ENCODE measurements at regions not wholly inside any gene's neighbourhood (a gene's known extent, or its start where the extent isn't known, plus 50 kb on each side); places are given as distances from the start of the nearest gene placed in this dataset.

- intact Hi-C loops (cut with micrococcal nuclease), result no loop called here
- TF ChIP-seq FOXM1 (IDR thresholded peaks at IDR 0.05; ENCODE audit: low read depth), result no peak
- no peak for TF ChIP-seq FOXM1 (CRISPR knock-in tag; IDR thresholded peaks at IDR 0.05; ENCODE audit: low read depth)
- TF ChIP-seq FOXK1 (CRISPR knock-in tag; IDR thresholded peaks at IDR 0.05; ENCODE audit: borderline replicate concordance), result no peak
- TF ChIP-seq ZNF280B (CRISPR knock-in tag; IDR thresholded peaks at IDR 0.05), result no peak
- no peak for TF ChIP-seq ZNF76 (CRISPR knock-in tag; IDR thresholded peaks at IDR 0.05; ENCODE audit: borderline replicate concordance)
- TF ChIP-seq HLTF (IDR thresholded peaks at IDR 0.05), result no peak
- ChIA-PET CTCF (ENCODE audit: low intra/inter-chr PET ratio) (no interaction called here), POLR2A (no interaction called here)
- no peak for FAIRE-seq
- Histone ChIP-seq H3K4me2 (ENCODE audit: insufficient read depth, low read length) (no peak overlapping the region), H3K27me3 (ENCODE audit: control insufficient read depth in 2 of 2, insufficient read depth in 2 of 2, low read length in 2 of 2) (peaks cover 21 to 56% of the 10 kb centered on the region in 2 experiments), H3K9ac (ENCODE audit: insufficient read depth in 1 of 2, low read depth in 2 of 2, low read length in 2 of 2) (no peak overlapping the region), H3K79me2 (ENCODE audit: control insufficient read depth, insufficient read depth, low read length) (no peaks in the 10 kb centered on the region), H3K9me3 (replicated peaks; ENCODE audit: control insufficient read depth, insufficient read depth, low read depth, low read length) (no peaks in the 10 kb centered on the region), H2AFZ (ENCODE audit: low read depth, low read length) (no peak overlapping the region), H3K27ac (ENCODE audit: extremely low read depth, low read depth, low read length) (no peak overlapping the region), H3K4me3 (no peak overlapping the region), H3K36me3 (ENCODE audit: control insufficient read depth, insufficient read depth, low read length) (no peaks in the 10 kb centered on the region), H3K4me1 (replicated peaks in 1 of 2; ENCODE audit: control insufficient read depth in 2 of 2, insufficient read depth in 2 of 2, low read length in 2 of 2) (no peaks in the 10 kb centered on the region; a peak in 1 of 5 replicates), H4K20me1 (replicated peaks; ENCODE audit: control insufficient read depth, insufficient read depth, low read length) (no peaks in the 10 kb centered on the region), H3K9me1 (ENCODE audit: control insufficient read depth, insufficient read depth, low read length) (no peaks in the 10 kb centered on the region)
- no TSS peak for BruUV-seq (replicated peaks)
- ATAC-seq, result no peak
- DNase-seq (ENCODE audit: extremely low read depth in 1 of 4, low spot score in 3 of 4), result no peak
- in situ Hi-C loops (cut with MboI), result no loop called here
- WGBS (ENCODE audit: insufficient coverage, low coverage, missing lambda C conversion rate), result 1% methylated on average over 9 of the region's 9 CpGs
These were observed 84.0 kb upstream of the RFX8 start for GRCh38 chr2:101558740-101559525.
